Muscle of leg (tissue), 3 donors: ENCODE measurements at regions not wholly inside any gene's neighbourhood (a gene's known extent, or its start where the extent isn't known, plus 50 kb on each side); places are given as distances from the start of the nearest gene placed in this dataset.
A peak's percentile ranks its signal among the peaks of the same experiment; 100 is the strongest.

Experiments
- DNase-seq: peaks from one replicate; pipeline ENCODE4 v3.0.0; 2013
- H3K27ac ChIP-seq: one replicate; pipeline ENCODE4 v1.5.1; 2013; ENCODE audit warnings: mild to moderate bottlenecking, low read length, control low read depth
- H3K27me3 ChIP-seq: one replicate; pipeline ENCODE4 v1.6.1; 2013; ENCODE audit warnings: low read length; ENCODE audit not compliant: control insufficient read depth, insufficient read depth
- H3K36me3 ChIP-seq: one replicate; pipeline ENCODE4 v1.6.1; 2013; ENCODE audit warnings: low read length; ENCODE audit not compliant: control insufficient read depth, insufficient read depth
- H3K4me1 ChIP-seq: one replicate; pipeline ENCODE4 v1.6.1; 2013; ENCODE audit warnings: low read length; ENCODE audit not compliant: control insufficient read depth, insufficient read depth
- H3K4me3 ChIP-seq: one replicate; pipeline ENCODE4 v1.5.1; 2013; ENCODE audit warnings: low read length, control low read depth
- H3K9me3 ChIP-seq: replicated peaks from 2 replicates; pipeline ENCODE4 v1.6.1; 2013; ENCODE audit warnings: low read depth, low read length; ENCODE audit not compliant: control insufficient read depth
- WGBS: methylation state at CpG from one replicate; pipeline ENCODE4 v1.1.5; 2013; ENCODE audit warnings: missing lambda C conversion rate; ENCODE audit not compliant: insufficient coverage; 5-methylcytosine and 5-hydroxymethylcytosine counted together

DNA sequence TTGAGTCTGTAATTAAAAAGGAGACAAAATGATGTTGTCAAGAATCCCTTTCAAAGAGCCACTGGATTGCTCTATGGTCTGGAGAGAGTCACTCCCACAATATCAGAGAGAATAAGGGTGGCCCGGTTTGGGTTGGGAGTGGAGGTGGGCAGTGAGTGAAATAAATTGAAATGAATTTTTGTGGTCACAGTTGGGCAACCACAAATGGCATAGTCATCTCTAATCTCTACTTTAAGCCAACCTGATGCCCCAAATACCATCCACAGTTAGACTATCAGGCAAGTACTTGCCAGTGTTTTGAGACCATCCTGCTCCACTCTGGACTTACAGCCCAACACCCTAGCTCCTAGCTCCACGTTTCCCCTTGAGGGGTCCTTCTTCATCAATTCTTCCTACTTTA, 559.7 kb downstream of the BCL11A start:
- 100% methylated on average over 1 of the region's 2 CpGs for WGBS
- H3K9me3 ChIP-seq = no peaks in the 10 kb centered on the region
- no peak for DNase-seq

GRCh38 chr2:59988341-59988740, 565.1 kb downstream of the BCL11A start:
- Histone ChIP-seq H3K4me3 (no peak overlapping the region), H3K9me3 (no peaks in the 10 kb centered on the region)
- DNase-seq = no peak

More for the DNA sequence above, 559.7 kb downstream of the BCL11A start:
- no peaks in the 10 kb centered on the region for H3K4me1 ChIP-seq
- no peak overlapping the region for H3K4me3 ChIP-seq
- H3K27ac ChIP-seq = no peak overlapping the region
- H3K36me3 ChIP-seq = no peaks in the 10 kb centered on the region
- no peaks in the 10 kb centered on the region for H3K27me3 ChIP-seq

DNA sequence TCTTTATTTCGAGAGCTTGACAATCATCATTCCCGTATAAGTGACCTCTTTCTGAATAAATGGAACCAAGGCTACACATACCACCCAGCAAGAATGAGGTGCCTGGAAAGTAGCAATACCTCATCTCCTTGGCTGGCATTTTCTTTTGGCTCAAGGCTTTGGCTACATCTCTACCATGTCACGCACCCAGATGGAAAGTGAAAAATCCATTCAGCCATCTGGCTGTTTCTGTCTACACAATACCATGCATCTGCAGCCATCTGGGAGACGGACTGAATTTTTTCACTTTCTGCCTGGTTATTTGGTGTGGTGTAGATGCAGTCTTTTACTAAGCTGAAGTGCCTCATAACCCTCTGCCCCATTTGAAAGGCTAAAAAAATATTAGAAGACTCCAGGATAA, 566.9 kb downstream of the BCL11A start:
- Histone ChIP-seq H3K4me3 (no peak overlapping the region), H3K27ac (no peak overlapping the region), H3K36me3 (no peaks in the 10 kb centered on the region), H3K4me1 (no peaks in the 10 kb centered on the region), H3K27me3 (no peaks in the 10 kb centered on the region), H3K9me3 (no peaks in the 10 kb centered on the region)
- 62% methylated on average over 2 of the region's 4 CpGs for WGBS
- no peak for DNase-seq

More at GRCh38 chr2:59988341-59988740, 565.1 kb downstream of the BCL11A start:
- Histone ChIP-seq H3K27ac (no peak overlapping the region), H3K4me1 (no peaks in the 10 kb centered on the region), H3K36me3 (no peaks in the 10 kb centered on the region), H3K27me3 (no peaks in the 10 kb centered on the region)

DNA sequence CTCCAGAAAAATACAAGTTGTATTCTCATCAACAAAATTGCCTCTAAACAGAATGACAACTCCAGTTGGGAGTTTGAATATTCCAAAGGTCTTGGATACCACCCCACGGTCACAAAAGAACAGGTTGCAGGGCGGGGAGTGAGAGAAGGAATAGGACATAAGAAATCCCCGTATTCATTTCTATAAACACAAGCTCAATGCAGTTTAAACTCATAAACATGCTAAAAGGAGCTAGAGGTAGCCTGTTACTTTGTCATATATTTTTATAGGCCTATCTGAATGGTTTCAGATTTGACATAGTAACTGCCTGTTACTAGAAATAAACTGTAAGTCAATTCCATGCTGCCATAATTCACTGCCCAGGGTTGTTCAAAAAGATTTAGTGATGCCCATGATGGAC, 567.5 kb downstream of the BCL11A start:
- DNase-seq = no peak
- no peaks in the 10 kb centered on the region for H3K27me3 ChIP-seq
- H3K4me3 ChIP-seq = no peak overlapping the region
- H3K9me3 ChIP-seq = no peaks in the 10 kb centered on the region
- H3K36me3 ChIP-seq = no peaks in the 10 kb centered on the region
- WGBS = no CpG with 5 or more reads among the region's 3 CpGs
- H3K27ac ChIP-seq = no peak overlapping the region
- H3K4me1 ChIP-seq = no peaks in the 10 kb centered on the region

DNA sequence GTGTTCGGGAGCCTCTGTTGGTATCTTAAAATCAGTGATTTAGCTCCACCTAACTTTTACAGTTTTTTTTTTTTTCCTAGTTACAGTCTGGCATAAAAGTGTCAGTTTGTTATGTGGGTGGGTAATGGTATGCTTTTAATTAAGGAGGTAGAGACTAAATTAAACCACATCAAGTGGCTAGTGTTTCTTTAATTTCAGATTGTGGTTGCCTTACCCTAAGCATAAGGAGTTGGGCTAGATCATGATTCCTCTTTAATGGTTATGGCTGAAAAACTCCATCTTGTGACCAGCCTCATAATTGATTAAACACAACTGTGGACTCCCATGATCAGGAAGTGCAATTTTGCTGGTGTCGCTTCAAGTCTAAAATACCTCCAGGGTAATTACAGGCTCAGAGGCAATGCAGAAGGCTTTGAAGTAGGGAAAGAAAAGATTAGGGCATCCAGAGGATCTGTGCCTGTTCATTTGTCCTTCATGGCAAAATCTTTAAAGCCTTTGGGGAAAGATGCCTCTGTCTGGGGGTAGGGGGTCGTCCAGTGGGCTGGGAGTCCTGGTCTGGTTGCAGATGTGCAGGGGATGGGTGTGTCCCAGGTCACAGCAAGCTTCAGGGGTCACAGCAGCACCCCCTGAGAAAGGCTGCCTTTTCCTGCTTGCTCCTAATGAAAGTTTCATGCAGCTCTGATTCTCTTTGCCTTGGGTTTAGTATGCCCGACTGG, 579.2 kb downstream of the BCL11A start:
- Histone ChIP-seq H3K36me3 (no peaks in the 10 kb centered on the region), H3K27ac (no peak overlapping the region), H3K4me3 (no peak overlapping the region), H3K27me3 (no peaks in the 10 kb centered on the region), H3K9me3 (no peaks in the 10 kb centered on the region), H3K4me1 (no peaks in the 10 kb centered on the region)
- DNase-seq = no peak
- no CpG with 5 or more reads among the region's 4 CpGs for whole genome bisulfite sequencing

- DNase-seq = no peak
- Histone ChIP-seq H3K9me3 (no peaks in the 10 kb centered on the region), H3K4me1 (peaks cover 2% of the 10 kb centered on the region), H3K27me3 (no peaks in the 10 kb centered on the region), H3K36me3 (no peaks in the 10 kb centered on the region), H3K4me3 (no peak overlapping the region), H3K27ac (no peak overlapping the region)
- 86% methylated on average over 1 of the region's 5 CpGs for WGBS
Observed at GRCh38 chr2:59969161-59969560, 584.3 kb downstream of the BCL11A start.

DNA sequence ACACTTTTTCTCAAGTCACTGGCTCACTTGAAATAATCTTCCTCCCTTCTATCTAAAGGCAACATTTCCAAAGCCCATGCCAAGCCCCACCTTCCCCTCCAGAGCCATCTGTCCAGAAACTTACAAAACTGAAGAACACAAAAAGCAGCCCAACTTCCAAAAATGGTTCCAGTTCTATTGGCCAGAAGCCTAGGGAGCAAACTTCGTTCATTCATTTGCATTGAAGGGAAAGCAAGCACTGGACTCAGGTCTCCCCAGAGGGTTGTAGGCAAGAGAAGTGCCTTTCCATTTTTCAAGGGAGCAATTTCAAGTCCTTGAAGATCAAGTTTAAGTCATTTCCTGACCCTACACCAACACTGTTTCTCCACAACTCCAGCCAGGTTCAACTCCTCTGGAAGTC, 585.0 kb downstream of the BCL11A start:
- DNase-seq = peak; percentile 87
- no peaks in the 10 kb centered on the region for H3K9me3 ChIP-seq
- no peak overlapping the region for H3K27ac ChIP-seq
- peaks cover 2% of the 10 kb centered on the region for H3K4me1 ChIP-seq
- H3K36me3 ChIP-seq = no peaks in the 10 kb centered on the region
- 9% methylated on average over 1 of the region's 1 CpG for WGBS
- H3K4me3 ChIP-seq = no peak overlapping the region
- no peaks in the 10 kb centered on the region for H3K27me3 ChIP-seq

GRCh38 chr2:59967691-59968090, 585.8 kb downstream of the BCL11A start:
- no peak for DNase-seq
- Histone ChIP-seq H3K36me3 (no peaks in the 10 kb centered on the region), H3K9me3 (no peaks in the 10 kb centered on the region), H3K4me1 (peaks cover 2% of the 10 kb centered on the region), H3K27me3 (no peaks in the 10 kb centered on the region), H3K4me3 (no peak overlapping the region), H3K27ac (no peak overlapping the region)
- WGBS = 96% methylated on average over 3 of the region's 3 CpGs

DNA sequence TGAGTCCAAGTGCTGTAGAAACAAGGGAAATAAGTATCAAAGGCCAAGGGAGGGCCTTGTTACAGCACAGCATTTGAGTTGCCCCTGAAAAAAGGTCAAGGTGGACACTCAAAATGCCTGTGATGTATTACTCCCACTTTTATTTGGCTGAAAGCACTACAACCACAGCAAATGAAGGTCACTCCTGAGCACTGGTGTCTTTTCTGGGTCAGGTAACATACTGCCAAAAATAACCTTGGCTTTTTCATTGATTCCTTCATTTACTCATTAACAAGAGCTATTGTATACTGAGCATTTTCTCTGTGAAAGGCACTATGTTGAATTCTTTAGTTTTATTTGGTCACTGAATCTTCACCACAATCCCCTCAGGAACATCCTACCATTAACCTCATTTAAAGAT, 590.3 kb downstream of the BCL11A start:
- Histone ChIP-seq H3K27me3 (no peaks in the 10 kb centered on the region), H3K4me3 (no peak overlapping the region), H3K9me3 (no peaks in the 10 kb centered on the region), H3K36me3 (no peaks in the 10 kb centered on the region), H3K4me1 (no peaks in the 10 kb centered on the region), H3K27ac (no peak overlapping the region)
- DNase-seq = no peak

DNA sequence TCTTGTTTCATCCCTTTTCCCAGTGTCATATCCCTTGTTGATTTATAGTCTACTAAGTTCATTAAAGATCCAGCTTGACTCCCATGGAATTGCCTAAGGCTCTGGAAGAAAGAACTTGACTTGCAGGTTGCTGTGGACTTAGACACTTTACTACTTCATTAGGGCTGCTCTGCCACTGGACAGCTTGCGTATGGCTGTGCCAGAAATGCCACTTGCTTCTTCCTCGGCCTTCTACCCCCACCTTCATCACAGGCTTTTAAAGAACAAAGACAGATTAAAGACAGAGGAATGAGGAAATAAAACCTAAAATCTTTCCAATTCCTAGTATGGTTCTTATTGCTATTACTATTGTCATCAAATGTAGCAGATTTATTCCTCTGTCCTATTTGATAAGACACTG, 591.7 kb downstream of the BCL11A start:
- Histone ChIP-seq H3K27ac (no peak overlapping the region), H3K4me1 (no peaks in the 10 kb centered on the region), H3K27me3 (no peaks in the 10 kb centered on the region), H3K9me3 (no peaks in the 10 kb centered on the region), H3K36me3 (no peaks in the 10 kb centered on the region), H3K4me3 (no peak overlapping the region)
- no CpG with 5 or more reads among the region's 2 CpGs for WGBS
- no peak for DNase-seq

DNA sequence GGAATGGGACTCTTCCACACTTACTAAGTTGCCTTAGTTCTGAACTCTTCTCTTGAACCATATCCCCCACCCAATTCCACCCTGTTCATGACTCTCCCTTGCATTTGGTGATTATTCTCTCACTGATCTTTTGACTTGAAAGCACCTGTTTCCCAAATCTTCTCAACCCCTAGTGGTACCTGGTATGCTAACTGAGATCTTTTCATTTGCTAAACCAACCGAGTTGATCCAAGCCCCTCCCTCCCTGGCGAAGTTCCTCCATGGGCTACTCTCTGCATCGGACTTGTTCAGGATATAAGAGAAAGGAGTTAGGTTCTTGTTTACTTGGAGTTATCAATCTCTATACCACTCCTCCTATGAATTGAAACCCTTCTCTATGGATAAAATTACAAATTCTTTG, 593.5 kb downstream of the BCL11A start:
- H3K9me3 ChIP-seq = no peaks in the 10 kb centered on the region
- H3K27me3 ChIP-seq = no peaks in the 10 kb centered on the region
- H3K4me3 ChIP-seq = no peak overlapping the region
- H3K4me1 ChIP-seq = no peaks in the 10 kb centered on the region
- no CpG with 5 or more reads among the region's 3 CpGs for WGBS
- no peak for DNase-seq
- no peak overlapping the region for H3K27ac ChIP-seq
- H3K36me3 ChIP-seq = no peaks in the 10 kb centered on the region
